Prostate gland (tissue), 2 donors: ENCODE measurements at regions not wholly inside any gene's neighbourhood (a gene's known extent, or its start where the extent isn't known, plus 50 kb on each side); places are given as distances from the start of the nearest gene placed in this dataset.

Experiments
- CTCF ChIP-seq, 4 experiments: fragments of 200-600 bp in 2 of 4; fragments of 450-650 bp in 2 of 4; sonication (generic) in 2 of 4; IDR thresholded peaks; 1 replicate in 3 of 4; 2 replicates in 1 of 4; pipeline ENCODE4 v1.5.1; 2016 to 2019; ENCODE audit warnings: antibody characterized with exemption in 4 of 4, mild to moderate bottlenecking in 2 of 4, moderate library complexity in 2 of 4
- POLR2A ChIP-seq: fragments of 450-650 bp; IDR thresholded peaks from one replicate; pipeline ENCODE4 v1.6.1; 2016; ENCODE audit warnings: antibody characterized with exemption, mild to moderate bottlenecking
- POLR2AphosphoS5 ChIP-seq: sonication (generic); formaldehyde crosslinking; IDR thresholded peaks from one replicate; pipeline ENCODE4 v1.6.1; 2017; ENCODE audit warnings: antibody characterized with exemption

DNA sequence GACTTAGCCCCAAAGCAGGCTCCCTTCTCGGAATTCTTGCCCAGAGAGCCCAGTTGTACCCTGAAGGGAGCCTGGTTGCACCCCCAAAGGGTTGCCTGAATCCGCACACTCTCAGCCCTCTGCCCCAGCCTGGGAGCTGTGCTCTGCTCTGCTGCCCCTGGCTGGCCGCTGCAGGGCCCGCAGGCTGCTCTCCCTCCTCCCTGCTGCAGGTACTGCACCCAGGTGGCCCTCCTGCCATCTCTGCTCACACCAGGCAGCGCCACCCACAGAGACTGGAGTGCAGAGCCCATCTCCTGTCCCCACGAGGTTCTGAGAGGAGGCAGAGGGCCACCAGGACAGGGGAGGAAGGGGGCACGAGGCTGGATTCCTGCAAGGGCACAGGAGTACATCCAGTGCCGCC lies 134.2 kb upstream of the NSMCE3 start:
- TF ChIP-seq CTCF (IDR thresholded peaks at IDR 0.05) (peak in 2 of 4 experiments; percentile 8 to 50), POLR2A (no peak), POLR2AphosphoS5 (no peak)
